ENCODE measurements at regions not wholly inside any gene's neighbourhood (a gene's known extent, or its start where the extent isn't known, plus 50 kb on each side); places are given as distances from the start of the nearest gene placed in this dataset.
"Not testable (repeated sequence)": the region's sequence is repeated elsewhere in the genome, so short reads cannot be mapped to it uniquely, and the experiment has no call there.

GRCh38 chr15:100721758-100722550 is 119.6 kb downstream of the ASB7 start:
- DNase-seq: no peak

- DNase-seq: no peak
These were observed 120.3 kb downstream of the ASB7 start for GRCh38 chr15:100722551-100723314.

DNA sequence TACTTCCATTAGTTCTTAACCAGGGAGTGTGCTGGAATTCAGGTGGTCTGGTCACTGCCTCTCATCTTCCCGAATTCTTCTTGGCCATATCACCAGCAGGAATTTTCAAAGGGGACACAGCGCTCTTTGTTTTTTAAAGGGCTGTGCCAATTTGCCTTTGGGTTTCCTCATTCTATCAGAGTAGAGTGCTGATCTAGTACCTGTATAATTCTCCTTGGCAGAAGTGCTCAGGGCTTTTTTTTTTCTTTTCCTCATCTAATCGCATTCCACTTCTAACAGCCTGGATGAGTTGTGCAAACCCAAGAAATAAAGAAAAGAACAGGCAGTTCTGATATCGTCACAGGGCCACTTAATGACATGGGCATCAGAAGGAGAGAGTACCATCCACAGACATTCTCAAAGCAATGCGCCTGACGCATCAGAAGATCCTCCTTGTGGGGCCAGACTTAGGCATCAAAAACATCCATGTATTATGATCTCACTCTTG is 121.0 kb downstream of the ASB7 start:
- DNase-seq: no peak

- no peak for DNase-seq
These were observed 123.0 kb downstream of the ASB7 start for GRCh38 chr15:100725121-100726069.

GRCh38 chr15:100726070-100726420 is 123.7 kb downstream of the ASB7 start:
- DNase-seq: no peak

GRCh38 chr15:100726421-100727190 is 124.2 kb downstream of the ASB7 start:
- DNase-seq: no peak

GRCh38 chr15:100727291-100727851 is 125.0 kb downstream of the ASB7 start:
- DNase-seq: no peak

DNA sequence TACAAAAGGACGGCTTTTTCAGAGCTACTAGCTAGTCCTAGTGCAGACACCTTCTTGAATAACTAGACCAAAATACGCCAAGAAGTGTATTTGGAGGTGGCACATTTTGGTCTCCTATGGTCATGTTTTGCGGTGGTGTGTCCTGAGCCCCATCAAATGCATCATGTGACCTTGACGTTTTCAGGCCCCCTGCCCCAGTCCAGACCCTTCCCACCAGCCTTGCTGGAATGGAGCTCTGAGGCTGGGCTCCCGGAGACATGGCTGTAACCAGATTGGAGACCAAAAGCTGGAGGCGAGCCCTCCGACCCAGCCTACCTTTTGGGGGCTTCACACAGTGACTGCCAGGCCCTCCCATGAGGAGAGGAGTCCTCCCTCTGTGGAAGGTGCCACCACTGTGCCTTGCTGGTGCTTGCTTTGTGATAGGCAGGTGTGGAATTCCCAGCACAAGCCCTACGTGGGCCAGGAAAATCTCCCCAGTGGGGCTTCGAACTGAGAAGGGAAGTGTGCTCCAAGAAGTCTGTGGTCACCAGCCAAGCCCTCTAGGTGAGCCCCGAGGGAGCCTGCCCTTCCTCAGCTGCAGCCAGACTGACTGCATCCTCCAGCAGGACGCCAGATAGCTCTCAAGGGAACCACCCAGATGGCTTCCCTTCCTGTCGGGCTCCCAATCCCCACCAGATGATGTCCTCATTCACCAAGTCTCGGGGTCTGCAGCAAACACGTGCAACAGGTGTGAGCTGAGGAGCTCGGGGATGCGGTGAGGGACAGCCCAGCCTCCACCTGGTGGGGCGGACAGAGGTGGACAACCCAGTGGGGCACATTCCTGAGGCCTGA is 126.2 kb downstream of the ASB7 start:
- DNase-seq: no peak

- DNase-seq: no peak
These were observed 127.1 kb downstream of the ASB7 start for GRCh38 chr15:100729461-100729860.

- no peak for DNase-seq
These were observed 127.7 kb downstream of the ASB7 start for GRCh38 chr15:100730129-100730528.

GRCh38 chr15:100730655-100731266 is 128.4 kb downstream of the ASB7 start:
- no peak for DNase-seq

DNA sequence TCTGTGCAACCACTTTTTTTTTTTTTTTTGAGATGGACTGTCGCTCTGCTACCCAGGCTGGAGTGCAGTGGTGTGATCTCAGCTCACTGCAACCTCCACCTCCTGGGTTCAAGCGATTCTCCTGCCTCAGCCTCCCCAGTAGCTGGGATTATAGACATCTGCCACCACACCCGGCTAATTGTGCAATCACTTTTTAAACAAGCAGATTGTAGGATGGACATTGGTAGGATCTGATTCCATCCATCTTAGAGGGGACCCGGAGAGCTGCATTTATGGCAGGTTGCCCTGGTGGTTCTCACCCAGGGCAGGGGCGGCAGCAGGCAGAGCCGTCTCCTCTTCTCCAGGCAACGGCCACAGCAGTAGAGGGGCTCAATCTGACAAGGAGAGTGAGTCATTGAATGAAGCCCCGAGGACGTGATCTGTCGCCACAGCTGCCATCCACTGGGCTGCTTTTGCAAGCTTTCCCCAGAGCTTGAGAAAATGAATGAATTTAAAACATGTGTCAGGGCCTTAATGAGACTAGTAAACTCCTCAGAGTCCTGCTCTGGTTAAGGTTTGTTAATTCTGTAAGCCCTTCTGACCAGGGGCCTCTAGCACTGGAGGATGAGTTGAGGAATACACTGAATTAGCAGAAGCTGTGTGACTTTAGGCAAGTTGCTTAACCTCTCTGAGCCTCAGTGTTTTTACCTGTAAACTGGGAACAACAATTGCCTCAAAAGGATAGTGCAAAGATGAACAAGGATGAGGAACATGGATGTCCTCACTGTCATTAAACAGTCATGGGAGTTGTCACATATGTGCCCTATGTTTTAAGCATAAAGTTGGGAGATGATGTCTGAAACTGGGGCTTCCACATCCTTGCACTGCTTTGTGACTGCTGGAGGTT is 129.1 kb downstream of the ASB7 start:
- DNase-seq: no peak

DNA sequence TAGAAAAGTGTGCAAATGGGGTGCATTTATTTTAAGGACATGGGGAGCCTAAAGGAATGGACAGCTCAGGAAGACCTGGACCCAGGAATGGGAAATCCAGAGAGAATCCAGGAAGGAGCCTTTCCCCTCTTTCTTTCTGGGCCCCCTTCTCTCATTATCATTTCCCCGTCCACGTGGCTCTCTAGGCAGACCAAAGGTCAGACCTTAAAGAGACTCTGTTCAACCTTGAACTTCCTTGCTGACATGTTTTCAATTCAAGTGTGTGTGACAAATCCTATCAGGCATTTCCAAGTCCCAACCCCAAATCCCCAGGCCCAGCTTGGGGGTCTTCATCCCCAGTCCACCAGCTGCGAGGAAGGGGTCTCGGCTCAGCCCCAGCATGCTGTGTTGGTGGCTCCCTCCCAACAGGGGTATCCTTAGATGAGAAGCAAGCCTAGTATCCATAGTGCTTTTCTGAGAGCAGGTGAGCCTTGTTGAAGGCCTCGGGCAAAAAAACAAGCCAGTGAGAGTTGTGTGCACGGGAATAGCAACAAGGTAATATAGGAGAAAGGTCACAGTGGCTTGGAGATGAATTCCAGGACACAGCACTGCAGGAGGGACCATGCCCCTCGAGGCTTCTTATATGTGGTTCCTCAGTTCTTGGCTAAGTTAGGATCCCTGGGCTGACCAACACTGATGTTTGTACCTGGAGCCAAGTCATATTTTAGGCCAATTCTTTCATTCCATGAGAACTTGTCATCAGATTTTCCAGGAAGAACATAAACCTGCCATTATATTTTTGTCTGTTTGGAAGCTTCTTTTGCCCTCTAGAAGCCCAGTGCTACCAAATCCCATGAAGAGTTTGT is 130.0 kb downstream of the ASB7 start:
- no peak for DNase-seq

DNA sequence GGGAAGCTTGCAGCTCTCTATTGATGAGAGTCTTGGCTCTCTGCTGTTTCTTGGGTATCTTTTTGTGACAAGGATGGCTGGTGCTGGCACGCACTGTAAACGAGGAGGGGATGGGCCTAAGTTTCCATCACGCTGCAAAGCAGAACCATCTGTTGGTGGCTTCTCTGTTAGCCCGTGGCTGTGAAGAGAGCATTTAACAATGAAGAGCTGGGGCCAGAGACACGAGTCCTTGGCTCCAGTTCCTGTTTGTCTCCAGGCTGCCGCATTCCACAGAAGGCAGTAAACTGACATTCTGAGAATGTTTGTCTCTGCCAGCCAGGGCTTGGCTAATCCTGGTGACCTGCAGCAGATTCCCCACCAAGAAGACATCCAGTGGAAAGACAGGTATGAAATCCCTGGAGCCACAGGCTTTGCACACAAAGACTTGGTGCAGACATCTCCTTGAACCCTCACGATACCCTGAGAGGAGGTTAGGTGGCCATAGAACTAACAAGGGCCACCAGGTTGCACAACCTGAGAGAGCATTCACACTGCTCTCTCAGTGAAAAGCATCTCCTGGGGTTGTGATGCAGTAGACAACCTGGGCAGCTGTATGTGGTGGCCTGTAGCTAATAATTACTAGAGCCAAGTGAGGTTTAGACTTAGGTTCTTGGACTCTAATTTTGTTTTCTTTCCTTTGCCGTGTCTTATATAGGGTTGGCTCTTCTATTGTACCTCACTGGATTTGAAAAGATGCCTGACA is 130.9 kb downstream of the ASB7 start:
- DNase-seq: no peak

DNA sequence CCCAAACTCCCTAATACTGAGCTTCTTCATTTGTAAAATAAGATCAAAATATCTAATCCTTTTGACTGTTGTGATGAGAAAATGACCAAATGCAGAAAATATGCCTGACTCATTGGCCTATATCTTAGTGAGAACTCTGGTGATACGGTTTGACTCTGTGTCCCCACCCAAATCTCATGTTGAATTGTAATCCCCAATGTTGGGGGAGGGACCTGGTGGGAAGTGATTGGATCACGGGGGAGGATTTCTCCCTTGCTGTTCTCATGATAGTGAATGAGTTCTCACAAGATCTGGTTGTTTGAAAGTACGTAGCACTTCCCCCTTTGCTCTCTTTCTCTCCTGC is 131.4 kb downstream of the ASB7 start:
- DNase-seq: not testable (repeated sequence)

- DNase-seq: no peak
These were observed 132.2 kb downstream of the ASB7 start for GRCh38 chr15:100734586-100734985.

GRCh38 chr15:100735129-100736053 is 133.0 kb downstream of the ASB7 start:
- no peak for DNase-seq
